Endothelial cell (in vitro differentiated cells): ENCODE measurements at regions not wholly inside any gene's neighbourhood (a gene's known extent, or its start where the extent isn't known, plus 50 kb on each side); places are given as distances from the start of the nearest gene placed in this dataset.
A peak's percentile ranks its signal among the peaks of the same experiment; 100 is the strongest.

ENCODE experiments used
- DNase-seq: peaks from one replicate; pipeline ENCODE4 v3.0.0; 2021; ENCODE audit warnings: low spot score
- H3K27ac Mint-ChIP-seq: one replicate; pipeline ENCODE4 v1.8.0; 2021; ENCODE audit warnings: mixed read lengths, inconsistent platforms; ENCODE audit not compliant: unreplicated experiment
- H3K27me3 Mint-ChIP-seq: one replicate; pipeline ENCODE4 v1.8.0; 2021; ENCODE audit warnings: mild to moderate bottlenecking, moderate library complexity, mixed read lengths, inconsistent platforms; ENCODE audit not compliant: unreplicated experiment
- H3K36me3 Mint-ChIP-seq: one replicate; pipeline ENCODE4 v1.8.0; 2021; ENCODE audit warnings: mild to moderate bottlenecking, low read depth, mixed read lengths, inconsistent platforms; ENCODE audit not compliant: unreplicated experiment
- H3K4me1 Mint-ChIP-seq: one replicate; pipeline ENCODE4 v1.8.0; 2021; ENCODE audit warnings: mild to moderate bottlenecking, mixed read lengths, inconsistent platforms; ENCODE audit not compliant: unreplicated experiment
- H3K4me3 Mint-ChIP-seq: one replicate; pipeline ENCODE4 v1.8.0; 2021; ENCODE audit warnings: mild to moderate bottlenecking, mixed read lengths, inconsistent platforms; ENCODE audit not compliant: unreplicated experiment
- H3K9me3 Mint-ChIP-seq: one replicate; pipeline ENCODE4 v1.8.0; 2021; ENCODE audit warnings: mixed read lengths, inconsistent platforms; ENCODE audit not compliant: unreplicated experiment
- CTCF ChIP-seq: fragments of 200-600 bp; sonication (generic); IDR thresholded peaks from one replicate; pipeline ENCODE4 v1.5.0; 2021; ENCODE audit warnings: antibody characterized with exemption; ENCODE audit not compliant: unreplicated experiment

- H3K4me3 Mint-ChIP-seq: no peak overlapping the region
- no peaks in the 10 kb centered on the region for H3K36me3 Mint-ChIP-seq
- TF ChIP-seq CTCF: no peak
- H3K27me3 Mint-ChIP-seq: no peaks in the 10 kb centered on the region
- no peak for DNase-seq
- no peaks in the 10 kb centered on the region for H3K4me1 Mint-ChIP-seq
- H3K27ac Mint-ChIP-seq: no peak overlapping the region
- H3K9me3 Mint-ChIP-seq: peaks cover 2% of the 10 kb centered on the region
Observed at GRCh38 chr6:152874846-152875568, 107.8 kb downstream of the FBXO5 start.

GRCh38 chr6:152879681-152880080 is 103.2 kb downstream of the FBXO5 start:
- no peaks in the 10 kb centered on the region for H3K4me1 Mint-ChIP-seq
- peaks cover 5% of the 10 kb centered on the region for H3K36me3 Mint-ChIP-seq
- H3K27me3 Mint-ChIP-seq: peaks cover 3% of the 10 kb centered on the region
- no peak for DNase-seq
- H3K9me3 Mint-ChIP-seq: peaks cover 5% of the 10 kb centered on the region
- no peak overlapping the region for H3K4me3 Mint-ChIP-seq
- H3K27ac Mint-ChIP-seq: no peak overlapping the region
- no peak for TF ChIP-seq CTCF

- no peak for TF ChIP-seq CTCF
- H3K4me1 Mint-ChIP-seq: no peaks in the 10 kb centered on the region
- no peak overlapping the region for H3K4me3 Mint-ChIP-seq
- no peak overlapping the region for H3K27ac Mint-ChIP-seq
- no peaks in the 10 kb centered on the region for H3K9me3 Mint-ChIP-seq
- DNase-seq: no peak
- H3K36me3 Mint-ChIP-seq: no peaks in the 10 kb centered on the region
- H3K27me3 Mint-ChIP-seq: no peaks in the 10 kb centered on the region
Observed at GRCh38 chr6:152893187-152893586, 89.7 kb downstream of the FBXO5 start.

- H3K4me3 Mint-ChIP-seq: no peak overlapping the region
- no peaks in the 10 kb centered on the region for H3K9me3 Mint-ChIP-seq
- DNase-seq: no peak
- no peaks in the 10 kb centered on the region for H3K36me3 Mint-ChIP-seq
- no peaks in the 10 kb centered on the region for H3K4me1 Mint-ChIP-seq
- no peak overlapping the region for H3K27ac Mint-ChIP-seq
- H3K27me3 Mint-ChIP-seq: no peaks in the 10 kb centered on the region
- no peak for TF ChIP-seq CTCF
Observed at GRCh38 chr6:152896923-152897322, 85.9 kb downstream of the FBXO5 start.

GRCh38 chr6:152897807-152898399 is 84.9 kb downstream of the FBXO5 start:
- Mint-ChIP-seq H3K4me1 (no peaks in the 10 kb centered on the region), H3K36me3 (no peaks in the 10 kb centered on the region), H3K4me3 (no peak overlapping the region), H3K27me3 (no peaks in the 10 kb centered on the region), H3K9me3 (no peaks in the 10 kb centered on the region), H3K27ac (no peak overlapping the region)
- DNase-seq: peak; percentile 89
- TF ChIP-seq CTCF: peak; percentile 80
